CD8-positive, alpha-beta memory T cell (primary cell): ENCODE measurements at regions not wholly inside any gene's neighbourhood (a gene's known extent, or its start where the extent isn't known, plus 50 kb on each side); places are given as distances from the start of the nearest gene placed in this dataset.
"Not testable (repeated sequence)": the region's sequence is repeated elsewhere in the genome, so short reads cannot be mapped to it uniquely, and the experiment has no call there.

Experiments used
- CTCF ChIA-PET: fragments of 350-600 bp; sonication (Branson Sonifier 250); formaldehyde crosslinking; loops from one replicate; lab custom pipeline; 2021; ENCODE audit warnings: antibody characterized with exemption; lab: Charles Lee
- POLR2A ChIA-PET: fragments of 350-600 bp; sonication (Branson Sonifier 250); formaldehyde crosslinking; loops from one replicate; lab custom pipeline; 2021; ENCODE audit warnings: antibody characterized with exemption; lab: Charles Lee
- DNase-seq, 5 donors: peaks; one replicate each; pipeline versions ENCODE4 v3.0.0 to v3.0.0-alpha.2; 2020 to 2022; ENCODE audit warnings: mixed read lengths in 1 of 5
- H3K27ac ChIP-seq: one replicate; pipeline ENCODE4 v1.7.0; 2013; ENCODE audit warnings: low read depth, mild to moderate bottlenecking, low read length, moderate library complexity
- H3K27me3 ChIP-seq: 2 replicates; pipeline ENCODE4 v1.7.0; 2013; ENCODE audit warnings: low read length, mild to moderate bottlenecking; ENCODE audit not compliant: insufficient read depth, poor library complexity, severe bottlenecking
- H3K36me3 ChIP-seq: 2 replicates; pipeline ENCODE4 v1.7.0; 2013; ENCODE audit warnings: mild to moderate bottlenecking, low read length, moderate library complexity; ENCODE audit not compliant: insufficient read depth
- H3K4me1 ChIP-seq: 2 replicates; pipeline ENCODE4 v1.7.0; 2013; ENCODE audit warnings: mild to moderate bottlenecking, low read length, moderate library complexity; ENCODE audit not compliant: insufficient read depth
- H3K4me3 ChIP-seq: 2 replicates; pipeline ENCODE4 v1.7.0; 2013; ENCODE audit warnings: mild to moderate bottlenecking, low read length
- H3K9me3 ChIP-seq: 2 replicates; pipeline ENCODE4 v1.7.0; 2013; ENCODE audit warnings: mild to moderate bottlenecking, low read length
- H3K27ac Mint-ChIP-seq, 8 donors: one replicate each; pipeline ENCODE4 v1.8.0; 2020 to 2021; ENCODE audit warnings: mixed read lengths in 8 of 8, mild to moderate bottlenecking in 6 of 8, inconsistent platforms in 3 of 8, moderate library complexity in 3 of 8
- H3K27me3 Mint-ChIP-seq, 2 donors: one replicate each; pipeline ENCODE4 v1.8.0; 2020 to 2021; ENCODE audit warnings: mixed read lengths in 2 of 2, mild to moderate bottlenecking in 1 of 2, moderate library complexity in 1 of 2
- H3K36me3 Mint-ChIP-seq, 3 donors: one replicate each; pipeline ENCODE4 v1.8.0; 2020 to 2021; ENCODE audit warnings: mixed read lengths in 3 of 3, inconsistent platforms in 1 of 3, mild to moderate bottlenecking in 1 of 3
- H3K4me1 Mint-ChIP-seq, 3 donors: one replicate each; pipeline ENCODE4 v1.8.0; 2020 to 2021; ENCODE audit warnings: mixed read lengths in 3 of 3, inconsistent platforms in 1 of 3, mild to moderate bottlenecking in 1 of 3
- H3K4me3 Mint-ChIP-seq, 7 donors: one replicate each; pipeline ENCODE4 v1.8.0; 2020 to 2021; ENCODE audit warnings: mixed read lengths in 7 of 7, mild to moderate bottlenecking in 6 of 7, moderate library complexity in 4 of 7, inconsistent platforms in 2 of 7
- H3K9me3 Mint-ChIP-seq, 5 donors: one replicate each; pipeline ENCODE4 v1.8.0; 2020 to 2022; ENCODE audit warnings: mixed read lengths in 5 of 5, mild to moderate bottlenecking in 3 of 5, moderate library complexity in 2 of 5, inconsistent platforms in 1 of 5

DNA sequence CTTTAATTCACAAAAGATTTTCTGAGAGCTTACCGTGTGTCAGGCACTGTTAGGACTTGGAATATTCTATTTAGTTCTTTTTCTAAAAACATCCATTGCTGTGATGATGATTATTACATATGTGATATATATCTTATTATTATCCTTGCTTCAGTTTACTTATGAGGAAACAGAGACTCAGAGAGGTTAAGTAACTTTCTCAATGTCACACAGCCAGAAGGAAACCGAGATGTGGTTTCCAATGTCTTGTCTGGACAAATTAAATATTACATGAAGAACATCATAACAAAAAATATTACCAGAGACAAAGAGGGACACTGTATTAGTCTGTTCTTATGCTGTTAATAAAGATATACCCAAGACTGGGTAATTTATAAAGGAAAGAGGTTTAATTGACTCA lies 125.5 kb upstream of the DAP start:
- H3K9me3 Mint-ChIP-seq = peaks cover 0 to 11% (median 0%) of the 10 kb centered on the region in 5 donors

GRCh38 chr5:10885026-10885425 lies 124.0 kb upstream of the DAP start:
- H3K27ac ChIP-seq = no peak overlapping the region
- CTCF ChIA-PET = no interaction called here
- POLR2A ChIA-PET = no interaction called here
- H3K27me3 ChIP-seq = no peaks in the 10 kb centered on the region
- peaks cover 0 to 7% (median 0%) of the 10 kb centered on the region in 5 donors for H3K9me3 Mint-ChIP-seq
- no peaks in the 10 kb centered on the region for H3K36me3 Mint-ChIP-seq
- DNase-seq = no peak
- H3K27ac Mint-ChIP-seq = no peak overlapping the region
- no peaks in the 10 kb centered on the region for H3K9me3 ChIP-seq
- no peaks in the 10 kb centered on the region for H3K4me1 Mint-ChIP-seq
- H3K4me3 ChIP-seq = no peak overlapping the region
- peaks cover 10 to 14% of the 10 kb centered on the region in 2 donors for H3K27me3 Mint-ChIP-seq
- no peaks in the 10 kb centered on the region for H3K36me3 ChIP-seq
- no peak overlapping the region for H3K4me3 Mint-ChIP-seq
- no peaks in the 10 kb centered on the region for H3K4me1 ChIP-seq

More for the DNA sequence above, 125.5 kb upstream of the DAP start:
- peaks cover 7 to 12% of the 10 kb centered on the region in 2 donors for H3K27me3 Mint-ChIP-seq
- Histone ChIP-seq H3K4me3 (no peak overlapping the region), H3K4me1 (no peaks in the 10 kb centered on the region), H3K27me3 (no peaks in the 10 kb centered on the region), H3K27ac (no peak overlapping the region), H3K9me3 (no peaks in the 10 kb centered on the region), H3K36me3 (no peaks in the 10 kb centered on the region)
- no peak overlapping the region for H3K4me3 Mint-ChIP-seq
- H3K27ac Mint-ChIP-seq = no peak overlapping the region
- no peaks in the 10 kb centered on the region for H3K4me1 Mint-ChIP-seq
- POLR2A ChIA-PET = no interaction called here
- H3K36me3 Mint-ChIP-seq = no peaks in the 10 kb centered on the region
- no peak for DNase-seq
- CTCF ChIA-PET = no interaction called here

- H3K27me3 ChIP-seq, H3K4me3 Mint-ChIP-seq, H3K27ac ChIP-seq, H3K4me1 ChIP-seq, DNase-seq, H3K36me3 ChIP-seq, CTCF ChIA-PET, H3K4me1 Mint-ChIP-seq, POLR2A ChIA-PET, H3K27ac Mint-ChIP-seq, H3K9me3 ChIP-seq, H3K4me3 ChIP-seq, H3K9me3 Mint-ChIP-seq, H3K36me3 Mint-ChIP-seq: not testable (repeated sequence)
- H3K27me3 Mint-ChIP-seq = peaks cover 10 to 19% of the 10 kb centered on the region in 2 donors
Measured at GRCh38 chr5:10883945-10884344, 122.9 kb upstream of the DAP start.

DNA sequence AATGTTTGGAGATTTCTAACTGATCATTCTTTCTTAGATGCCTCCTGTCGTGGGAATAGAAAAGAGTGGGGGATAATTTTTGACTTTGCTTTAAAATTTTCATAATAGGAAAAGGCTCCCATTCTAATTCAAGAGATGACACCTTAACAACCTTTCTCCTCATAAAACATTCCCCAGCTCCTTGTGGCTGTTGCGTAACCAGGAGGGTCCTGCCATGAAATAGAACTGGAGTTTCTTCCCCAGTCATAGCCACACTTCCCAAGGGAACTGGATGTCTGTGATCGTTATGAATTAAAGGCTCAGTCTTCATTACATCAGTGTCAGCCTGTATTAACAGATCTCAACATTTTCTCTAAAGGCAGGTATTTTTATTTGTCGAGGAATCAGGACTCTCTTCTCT lies 119.9 kb upstream of the DAP start:
- H3K9me3 Mint-ChIP-seq = peaks cover 0 to 7% (median 0%) of the 10 kb centered on the region in 5 donors
- H3K4me1 Mint-ChIP-seq = no peaks in the 10 kb centered on the region
- Histone ChIP-seq H3K27me3 (no peaks in the 10 kb centered on the region), H3K4me1 (no peaks in the 10 kb centered on the region), H3K27ac (no peak overlapping the region), H3K9me3 (no peaks in the 10 kb centered on the region), H3K4me3 (no peak overlapping the region), H3K36me3 (no peaks in the 10 kb centered on the region)
- no peak overlapping the region for H3K4me3 Mint-ChIP-seq
- DNase-seq = no peak
- H3K27ac Mint-ChIP-seq = no peak overlapping the region
- ChIA-PET POLR2A (no interaction called here), CTCF (no interaction called here)
- peaks cover 10 to 27% of the 10 kb centered on the region in 2 donors for H3K27me3 Mint-ChIP-seq
- H3K36me3 Mint-ChIP-seq = no peaks in the 10 kb centered on the region

DNA sequence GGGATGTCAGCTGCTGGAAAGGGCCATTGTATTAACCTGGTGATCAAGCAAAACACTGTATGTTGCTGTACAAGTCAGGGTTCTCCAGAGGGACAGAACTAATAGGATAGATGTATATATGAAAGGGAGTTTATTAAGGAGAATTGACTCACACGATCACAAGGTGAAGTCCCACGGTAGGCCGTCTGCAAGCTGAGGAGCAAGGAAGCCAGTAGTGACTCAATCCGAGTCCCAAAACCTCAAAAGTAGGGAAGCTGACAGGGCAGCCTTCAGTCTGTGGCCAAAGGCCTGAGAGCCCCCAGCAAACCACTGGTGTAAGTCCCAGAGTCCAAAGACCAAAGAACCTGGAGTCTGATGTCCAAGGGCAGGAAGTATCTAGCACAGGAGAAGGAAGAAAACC lies 116.0 kb upstream of the DAP start:
- H3K4me1 ChIP-seq, H3K4me1 Mint-ChIP-seq, H3K27me3 ChIP-seq, H3K27ac ChIP-seq, H3K36me3 ChIP-seq, CTCF ChIA-PET, POLR2A ChIA-PET, H3K27ac Mint-ChIP-seq, H3K9me3 Mint-ChIP-seq, H3K36me3 Mint-ChIP-seq, H3K4me3 Mint-ChIP-seq, DNase-seq, H3K4me3 ChIP-seq, H3K9me3 ChIP-seq: not testable (repeated sequence)
- peaks cover 8 to 25% of the 10 kb centered on the region in 2 donors for H3K27me3 Mint-ChIP-seq

DNA sequence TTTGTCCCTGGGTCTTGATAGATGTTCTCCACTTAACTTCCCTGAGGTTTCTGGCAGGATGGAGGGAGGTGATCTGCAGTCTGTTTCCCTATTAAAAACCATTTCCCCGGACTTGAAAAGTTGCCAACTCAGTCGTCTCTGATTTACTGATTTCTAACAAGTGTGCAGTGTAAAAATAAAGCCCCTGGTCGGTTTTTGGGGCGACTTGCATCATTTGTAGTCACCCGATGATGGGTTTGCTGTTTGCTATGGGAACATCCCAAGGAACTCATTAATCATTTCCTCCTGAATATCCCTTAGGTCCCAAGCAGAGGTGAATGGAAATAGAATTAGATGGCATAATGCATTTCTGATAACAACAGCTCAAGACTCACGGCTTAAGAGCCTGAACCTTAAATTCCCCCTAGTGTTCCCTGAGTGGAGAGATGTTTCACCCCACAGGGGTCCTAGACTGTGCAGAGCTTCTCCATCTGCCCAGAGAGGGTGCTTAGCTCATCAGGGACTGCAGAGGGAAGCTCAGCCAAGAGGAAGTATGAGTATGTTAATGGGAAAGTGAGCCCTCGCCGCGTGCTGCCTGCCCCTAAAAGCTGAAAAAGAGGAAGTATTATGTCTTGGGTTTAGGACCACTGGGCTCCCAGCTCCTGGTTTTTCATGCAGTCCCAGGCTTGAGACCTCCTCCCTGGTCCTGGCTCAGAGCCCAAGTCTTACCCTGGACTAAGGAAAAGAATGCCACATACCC lies 115.1 kb upstream of the DAP start:
- Histone ChIP-seq H3K27me3 (no peaks in the 10 kb centered on the region), H3K9me3 (no peaks in the 10 kb centered on the region), H3K36me3 (no peaks in the 10 kb centered on the region), H3K4me1 (no peaks in the 10 kb centered on the region), H3K27ac (no peak overlapping the region), H3K4me3 (no peak overlapping the region)
- H3K9me3 Mint-ChIP-seq = peaks cover 0 to 2% (median 0%) of the 10 kb centered on the region in 5 donors
- CTCF ChIA-PET = no interaction called here
- no peaks in the 10 kb centered on the region for H3K36me3 Mint-ChIP-seq
- POLR2A ChIA-PET = no interaction called here
- DNase-seq = no peak
- H3K4me1 Mint-ChIP-seq = no peaks in the 10 kb centered on the region
- H3K4me3 Mint-ChIP-seq = no peak overlapping the region
- H3K27ac Mint-ChIP-seq = no peak overlapping the region
- peaks cover 4 to 29% of the 10 kb centered on the region in 2 donors for H3K27me3 Mint-ChIP-seq

DNA sequence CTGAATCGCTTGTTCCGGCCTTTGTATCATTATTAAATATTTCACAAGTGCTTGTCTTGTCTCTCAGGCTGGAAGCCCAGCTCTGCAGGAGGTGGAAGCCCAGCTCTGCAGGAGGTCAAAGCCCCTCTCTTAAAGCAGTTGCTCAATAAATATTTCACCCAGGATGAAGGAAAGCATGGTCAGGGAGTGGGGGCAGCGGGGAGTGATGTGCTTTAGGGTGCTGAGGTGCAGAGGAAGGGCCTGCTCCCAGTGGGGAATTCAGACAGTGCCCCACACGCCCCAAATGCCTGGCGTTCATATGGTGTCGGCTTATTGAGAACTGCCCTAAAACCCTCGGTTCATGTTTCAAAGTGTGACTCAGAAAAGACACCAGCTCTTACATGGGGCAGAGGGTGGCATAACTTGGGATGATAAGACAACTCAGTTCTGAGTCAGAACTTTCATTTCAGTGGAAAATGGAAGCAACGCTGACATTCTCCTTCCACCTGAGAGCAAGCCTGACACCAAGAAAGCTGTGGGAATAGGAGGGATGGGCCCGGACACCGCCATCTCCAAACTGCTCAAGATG lies 114.3 kb upstream of the DAP start:
- Mint-ChIP-seq H3K36me3 (no peaks in the 10 kb centered on the region), H3K4me1 (no peaks in the 10 kb centered on the region), H3K27ac (no peak overlapping the region), H3K9me3 (peaks cover 0 to 2% (median 0%) of the 10 kb centered on the region in 5 donors), H3K27me3 (peaks cover 4 to 32% of the 10 kb centered on the region in 2 donors), H3K4me3 (no peak overlapping the region)
- H3K4me3 ChIP-seq = no peak overlapping the region
- ChIA-PET CTCF (interaction anchor here (0.8 to 0.9 kb wide), 2 partner anchors 11 to 18 kb away, joined by 3 read pairs; no protein-coding TSS in a partner anchor), POLR2A (no interaction called here)
- H3K27me3 ChIP-seq = no peaks in the 10 kb centered on the region
- no peaks in the 10 kb centered on the region for H3K9me3 ChIP-seq
- no peak overlapping the region for H3K27ac ChIP-seq
- no peaks in the 10 kb centered on the region for H3K36me3 ChIP-seq
- DNase-seq = no peak
- no peaks in the 10 kb centered on the region for H3K4me1 ChIP-seq

DNA sequence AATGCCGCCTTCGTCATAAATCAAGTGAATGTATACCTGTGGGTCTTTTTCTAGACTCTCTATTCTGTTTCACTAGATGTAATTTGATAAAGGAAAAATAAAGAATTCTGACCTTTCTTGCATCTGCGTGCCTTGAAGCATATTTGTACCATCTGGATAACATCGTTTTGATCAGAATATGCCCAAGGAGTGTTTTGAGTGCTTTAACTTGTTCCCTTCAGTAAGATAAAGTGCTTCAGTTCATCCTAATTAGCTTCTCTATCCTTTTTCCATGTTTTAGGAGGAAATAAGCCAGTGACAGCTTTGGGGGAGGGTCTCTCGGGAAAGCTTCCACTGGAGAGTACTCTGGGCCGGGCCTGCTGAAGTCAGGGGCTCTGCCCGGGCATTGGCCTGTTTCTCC lies 113.5 kb upstream of the DAP start:
- DNase-seq = no peak
- Histone ChIP-seq H3K4me3 (no peak overlapping the region), H3K4me1 (no peaks in the 10 kb centered on the region), H3K27ac (no peak overlapping the region), H3K36me3 (no peaks in the 10 kb centered on the region), H3K9me3 (no peaks in the 10 kb centered on the region), H3K27me3 (no peaks in the 10 kb centered on the region)
- H3K27me3 Mint-ChIP-seq = peaks cover 2 to 27% of the 10 kb centered on the region in 2 donors
- H3K9me3 Mint-ChIP-seq = peaks cover 0 to 2% (median 0%) of the 10 kb centered on the region in 5 donors
- ChIA-PET CTCF (interaction anchor here (0.8 to 0.9 kb wide), 2 partner anchors 10 to 17 kb away, joined by 3 read pairs; no protein-coding TSS in a partner anchor), POLR2A (no interaction called here)
- H3K27ac Mint-ChIP-seq = no peak overlapping the region
- H3K4me1 Mint-ChIP-seq = no peaks in the 10 kb centered on the region
- no peaks in the 10 kb centered on the region for H3K36me3 Mint-ChIP-seq
- H3K4me3 Mint-ChIP-seq = no peak overlapping the region
